ENCODE measurements at regions not wholly inside any gene's neighbourhood (a gene's known extent, or its start where the extent isn't known, plus 50 kb on each side); places are given as distances from the start of the nearest gene placed in this dataset.

- TF ChIP-seq POLR2A (IDR thresholded peaks at IDR 0.05) (no peak), POLR2AphosphoS5 (IDR thresholded peaks at IDR 0.05) (peak; percentile 72), EP300 (IDR thresholded peaks at IDR 0.05) (peak; percentile 74)
- Histone ChIP-seq H3K27me3 (no peaks in the 10 kb centered on the region), H3K36me3 (no peaks in the 10 kb centered on the region), H3K4me3 (no peak overlapping the region), H3K4me1 (peaks cover 0 to 2% (median 0%) of the 10 kb centered on the region in 3 donors), H3K27ac (no peak overlapping the region), H3K9me3 (peaks cover 0 to 8% (median 0%) of the 10 kb centered on the region in 3 donors)
- no peak for ATAC-seq
- WGBS, 2 donors (ENCODE audit: low coverage in 1 of 2) = 37 to 44% methylated on average over 4 to 7 of the region's 7 CpGs
These were observed 61.8 kb upstream of the STOX2 start for GRCh38 chr4:183843248-183843671.

GRCh38 chr4:183846951-183847350 is 58.2 kb upstream of the STOX2 start:
- H3K27ac ChIP-seq = no peak overlapping the region
- no peak overlapping the region for H3K4me3 ChIP-seq
- peaks cover 0 to 8% (median 0%) of the 10 kb centered on the region in 3 donors for H3K9me3 ChIP-seq
- peaks cover 0 to 8% (median 0%) of the 10 kb centered on the region in 3 donors for H3K4me1 ChIP-seq
- no peak for TF ChIP-seq POLR2AphosphoS5 (IDR thresholded peaks at IDR 0.05)
- TF ChIP-seq EP300 (IDR thresholded peaks at IDR 0.05) = no peak
- TF ChIP-seq CTCF (IDR thresholded peaks at IDR 0.05) = no peak
- TF ChIP-seq POLR2A (IDR thresholded peaks at IDR 0.05) = no peak
- no peaks in the 10 kb centered on the region for H3K36me3 ChIP-seq
- H3K27me3 ChIP-seq = no peaks in the 10 kb centered on the region
- no peak for ATAC-seq

- H3K4me3 ChIP-seq = no peak overlapping the region
- 7 to 41% methylated on average over 2 to 3 of the region's 3 CpGs for WGBS, 2 donors (ENCODE audit: low coverage in 1 of 2)
- H3K27ac ChIP-seq = no peak overlapping the region
These were observed 56.3 kb upstream of the STOX2 start for GRCh38 chr4:183848805-183849204.

GRCh38 chr4:183852910-183853547 is 52.1 kb upstream of the STOX2 start:
- TF ChIP-seq POLR2AphosphoS5 (IDR thresholded peaks at IDR 0.05) = no peak
- TF ChIP-seq CTCF (IDR thresholded peaks at IDR 0.05) = no peak
- TF ChIP-seq EP300 (IDR thresholded peaks at IDR 0.05) = no peak
- no peak for TF ChIP-seq POLR2A (IDR thresholded peaks at IDR 0.05)
- Histone ChIP-seq H3K27ac (no peak overlapping the region), H3K4me1 (peaks cover 0 to 8% (median 0%) of the 10 kb centered on the region in 3 donors), H3K4me3 (no peak overlapping the region), H3K27me3 (no peaks in the 10 kb centered on the region), H3K36me3 (no peaks in the 10 kb centered on the region), H3K9me3 (no peaks in the 10 kb centered on the region)
- no peak for ATAC-seq
- 76 to 91% methylated on average over 4 to 9 of the region's 10 CpGs for WGBS, 2 donors (ENCODE audit: low coverage in 1 of 2)

More at GRCh38 chr4:183848805-183849204, 56.3 kb upstream of the STOX2 start:
- no peak for ATAC-seq
- H3K27me3 ChIP-seq = no peaks in the 10 kb centered on the region
- H3K36me3 ChIP-seq = no peaks in the 10 kb centered on the region
- H3K9me3 ChIP-seq = peaks cover 0 to 8% (median 0%) of the 10 kb centered on the region in 3 donors
- TF ChIP-seq CTCF (IDR thresholded peaks at IDR 0.05) (no peak), POLR2A (IDR thresholded peaks at IDR 0.05) (no peak), POLR2AphosphoS5 (IDR thresholded peaks at IDR 0.05) (no peak), EP300 (IDR thresholded peaks at IDR 0.05) (no peak)
- H3K4me1 ChIP-seq = peaks cover 0 to 8% (median 0%) of the 10 kb centered on the region in 3 donors

- no peaks in the 10 kb centered on the region for H3K27me3 ChIP-seq
- 15 to 38% methylated on average over 5 of the region's 5 CpGs for WGBS, 2 donors (ENCODE audit: low coverage in 1 of 2)
- no peak for ATAC-seq
- no peaks in the 10 kb centered on the region for H3K9me3 ChIP-seq
- peaks cover 0 to 8% (median 0%) of the 10 kb centered on the region in 3 donors for H3K4me1 ChIP-seq
- H3K27ac ChIP-seq = no peak overlapping the region
- no peak overlapping the region for H3K4me3 ChIP-seq
- no peak for TF ChIP-seq CTCF (IDR thresholded peaks at IDR 0.05)
- no peak for TF ChIP-seq POLR2A (IDR thresholded peaks at IDR 0.05)
- TF ChIP-seq POLR2AphosphoS5 (IDR thresholded peaks at IDR 0.05) = no peak
- no peak for TF ChIP-seq EP300 (IDR thresholded peaks at IDR 0.05)
- H3K36me3 ChIP-seq = no peaks in the 10 kb centered on the region
These were observed 51.6 kb upstream of the STOX2 start for GRCh38 chr4:183853548-183853940.

All from gastroesophageal sphincter (tissue), 4 donors.